Stimulated activated CD4-positive, alpha-beta T cell treated with anti-CD3 and anti-CD28 coated beads, Interleukin-1b, Interleukin-23, amount 100 ng/mL, for 48 hours (primary cell): ENCODE measurements at regions not wholly inside any gene's neighbourhood (a gene's known extent, or its start where the extent isn't known, plus 50 kb on each side); places are given as distances from the start of the nearest gene placed in this dataset.
"Not testable (repeated sequence)": the region's sequence is repeated elsewhere in the genome, so short reads cannot be mapped to it uniquely, and the experiment has no call there.

Experiments used
- DNase-seq: peaks from one replicate; pipeline ENCODE4 v3.0.0-alpha.2; 2020

- no peak for DNase-seq
Observed at GRCh38 chrX:120752431-120753082, 122.7 kb upstream of the C1GALT1C1 start.

GRCh38 chrX:120751683-120752082 is 121.8 kb upstream of the C1GALT1C1 start:
- no peak for DNase-seq

GRCh38 chrX:120750381-120750780 is 120.5 kb upstream of the C1GALT1C1 start:
- DNase-seq, result no peak

- no peak for DNase-seq
Observed at GRCh38 chrX:120749141-120749846, 119.4 kb upstream of the C1GALT1C1 start.

- no peak for DNase-seq
Observed at GRCh38 chrX:120746153-120746552, 116.3 kb upstream of the C1GALT1C1 start.

- no peak for DNase-seq
Observed at GRCh38 chrX:120742946-120743665, 113.3 kb upstream of the C1GALT1C1 start.

GRCh38 chrX:120741452-120741851 is 111.6 kb upstream of the C1GALT1C1 start:
- no peak for DNase-seq

- DNase-seq, result no peak
Observed at GRCh38 chrX:120740072-120740471, 110.2 kb upstream of the C1GALT1C1 start.

- no peak for DNase-seq
Observed at GRCh38 chrX:120739300-120739699, 109.4 kb upstream of the C1GALT1C1 start.

GRCh38 chrX:120736989-120737388 is 107.1 kb upstream of the C1GALT1C1 start:
- no peak for DNase-seq

GRCh38 chrX:120735966-120736365 is 106.1 kb upstream of the C1GALT1C1 start:
- no peak for DNase-seq

GRCh38 chrX:120732879-120733278 is 103.0 kb upstream of the C1GALT1C1 start:
- no peak for DNase-seq

- no peak for DNase-seq
Observed at GRCh38 chrX:120732461-120732860, 102.6 kb upstream of the C1GALT1C1 start.

GRCh38 chrX:120731386-120731785 is 101.5 kb upstream of the C1GALT1C1 start:
- no peak for DNase-seq

- not testable (repeated sequence) for DNase-seq
Observed at GRCh38 chrX:120729506-120730255, 99.8 kb upstream of the C1GALT1C1 start.

GRCh38 chrX:120727911-120728310 is 98.1 kb upstream of the C1GALT1C1 start:
- no peak for DNase-seq

GRCh38 chrX:120727452-120727851 is 97.6 kb upstream of the C1GALT1C1 start:
- DNase-seq, result no peak

GRCh38 chrX:120726294-120726693 is 96.4 kb upstream of the C1GALT1C1 start:
- DNase-seq, result no peak

- no peak for DNase-seq
Observed at GRCh38 chrX:120725874-120726273, 96.0 kb upstream of the C1GALT1C1 start.

- no peak for DNase-seq
Observed at GRCh38 chrX:120719622-120720021, 89.8 kb upstream of the C1GALT1C1 start.

GRCh38 chrX:120718969-120719368 is 89.1 kb upstream of the C1GALT1C1 start:
- no peak for DNase-seq

GRCh38 chrX:120702337-120702736 is 72.5 kb upstream of the C1GALT1C1 start:
- DNase-seq, result not testable (repeated sequence)

GRCh38 chrX:120697053-120697452 is 67.2 kb upstream of the C1GALT1C1 start:
- peak; percentile 44 for DNase-seq
